GM12874 (cell line): ENCODE measurements at regions not wholly inside any gene's neighbourhood (a gene's known extent, or its start where the extent isn't known, plus 50 kb on each side); places are given as distances from the start of the nearest gene placed in this dataset.

Source experiments
- TF ChIP-seq, protein P1 (sequence below): IDR thresholded peaks from 2 replicates; pipeline ENCODE4 v1.5.1; 2011; ENCODE audit warnings: low read depth, mild to moderate bottlenecking, control low read depth, low read length, moderate library complexity; ENCODE audit not compliant: insufficient read depth

- TF ChIP-seq, protein P1, sequence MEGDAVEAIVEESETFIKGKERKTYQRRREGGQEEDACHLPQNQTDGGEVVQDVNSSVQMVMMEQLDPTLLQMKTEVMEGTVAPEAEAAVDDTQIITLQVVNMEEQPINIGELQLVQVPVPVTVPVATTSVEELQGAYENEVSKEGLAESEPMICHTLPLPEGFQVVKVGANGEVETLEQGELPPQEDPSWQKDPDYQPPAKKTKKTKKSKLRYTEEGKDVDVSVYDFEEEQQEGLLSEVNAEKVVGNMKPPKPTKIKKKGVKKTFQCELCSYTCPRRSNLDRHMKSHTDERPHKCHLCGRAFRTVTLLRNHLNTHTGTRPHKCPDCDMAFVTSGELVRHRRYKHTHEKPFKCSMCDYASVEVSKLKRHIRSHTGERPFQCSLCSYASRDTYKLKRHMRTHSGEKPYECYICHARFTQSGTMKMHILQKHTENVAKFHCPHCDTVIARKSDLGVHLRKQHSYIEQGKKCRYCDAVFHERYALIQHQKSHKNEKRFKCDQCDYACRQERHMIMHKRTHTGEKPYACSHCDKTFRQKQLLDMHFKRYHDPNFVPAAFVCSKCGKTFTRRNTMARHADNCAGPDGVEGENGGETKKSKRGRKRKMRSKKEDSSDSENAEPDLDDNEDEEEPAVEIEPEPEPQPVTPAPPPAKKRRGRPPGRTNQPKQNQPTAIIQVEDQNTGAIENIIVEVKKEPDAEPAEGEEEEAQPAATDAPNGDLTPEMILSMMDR: no peak
Observed at GRCh38 chr22:49377306-49377705, 450.4 kb downstream of the BRD1 start.

- TF ChIP-seq, protein P1: no peak
Observed at GRCh38 chr22:49373801-49374226, 453.9 kb downstream of the BRD1 start.

- TF ChIP-seq, protein P1: no peak
Observed at GRCh38 chr22:49373289-49373666, 454.4 kb downstream of the BRD1 start.

DNA sequence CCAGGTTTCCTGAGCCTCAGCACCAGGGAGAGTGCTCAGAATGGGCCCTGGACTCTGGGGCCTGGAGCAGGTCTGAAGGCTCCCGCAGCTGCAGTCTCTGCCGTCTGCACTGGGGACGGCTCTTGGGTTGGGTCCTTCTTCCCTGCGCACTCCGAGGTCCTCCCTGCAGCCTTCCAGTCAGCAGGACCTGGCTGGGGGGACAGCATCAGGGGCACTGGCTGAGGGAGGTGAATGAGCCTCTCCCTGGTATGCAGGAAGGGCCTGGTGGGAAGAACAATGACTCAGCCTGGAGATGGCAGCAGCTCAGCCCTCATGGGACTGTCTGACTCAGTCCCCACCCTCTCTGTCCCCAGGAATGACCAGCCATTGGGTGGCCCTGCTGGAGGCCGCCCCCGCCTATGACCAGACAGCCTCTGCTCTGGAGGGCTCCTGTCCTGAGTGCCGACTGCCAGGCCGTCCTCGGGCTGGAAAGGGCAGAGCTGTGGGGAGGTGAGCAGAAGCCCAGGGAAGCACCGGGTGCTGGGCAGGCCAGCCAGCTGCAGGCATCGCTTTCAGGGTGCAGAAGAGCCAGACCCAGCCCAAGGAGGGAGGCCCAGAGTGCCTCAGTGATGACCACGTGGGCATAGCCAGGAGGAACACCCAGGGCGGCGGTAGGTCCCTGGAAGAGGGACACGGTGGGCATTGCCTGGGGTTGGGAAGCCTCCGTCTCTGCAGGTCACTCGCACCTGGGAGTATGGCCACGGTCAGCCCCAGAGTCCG, 455.0 kb downstream of the BRD1 start:
- TF ChIP-seq, protein P1: no peak

DNA sequence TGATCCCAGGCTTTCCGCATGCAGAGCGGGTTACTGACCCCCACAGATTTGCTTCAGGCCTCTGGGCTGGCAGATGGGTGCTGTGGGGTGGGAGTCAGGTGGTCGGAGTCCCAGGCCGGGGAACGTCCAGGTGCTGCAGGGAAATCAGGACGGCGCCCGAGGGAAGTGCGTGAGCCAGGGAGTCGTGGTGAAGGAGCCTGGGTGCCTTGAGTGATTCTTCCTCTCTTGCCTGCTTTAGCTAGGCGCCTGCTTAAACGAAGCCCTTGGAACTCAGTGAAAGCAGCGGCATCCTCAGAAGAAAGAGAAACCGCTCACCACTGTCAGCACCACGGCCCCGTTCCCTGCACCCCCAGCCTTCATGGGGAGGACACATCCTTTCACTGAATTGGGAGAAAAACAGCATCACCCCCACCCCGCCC, 455.6 kb downstream of the BRD1 start:
- TF ChIP-seq, protein P1: no peak

DNA sequence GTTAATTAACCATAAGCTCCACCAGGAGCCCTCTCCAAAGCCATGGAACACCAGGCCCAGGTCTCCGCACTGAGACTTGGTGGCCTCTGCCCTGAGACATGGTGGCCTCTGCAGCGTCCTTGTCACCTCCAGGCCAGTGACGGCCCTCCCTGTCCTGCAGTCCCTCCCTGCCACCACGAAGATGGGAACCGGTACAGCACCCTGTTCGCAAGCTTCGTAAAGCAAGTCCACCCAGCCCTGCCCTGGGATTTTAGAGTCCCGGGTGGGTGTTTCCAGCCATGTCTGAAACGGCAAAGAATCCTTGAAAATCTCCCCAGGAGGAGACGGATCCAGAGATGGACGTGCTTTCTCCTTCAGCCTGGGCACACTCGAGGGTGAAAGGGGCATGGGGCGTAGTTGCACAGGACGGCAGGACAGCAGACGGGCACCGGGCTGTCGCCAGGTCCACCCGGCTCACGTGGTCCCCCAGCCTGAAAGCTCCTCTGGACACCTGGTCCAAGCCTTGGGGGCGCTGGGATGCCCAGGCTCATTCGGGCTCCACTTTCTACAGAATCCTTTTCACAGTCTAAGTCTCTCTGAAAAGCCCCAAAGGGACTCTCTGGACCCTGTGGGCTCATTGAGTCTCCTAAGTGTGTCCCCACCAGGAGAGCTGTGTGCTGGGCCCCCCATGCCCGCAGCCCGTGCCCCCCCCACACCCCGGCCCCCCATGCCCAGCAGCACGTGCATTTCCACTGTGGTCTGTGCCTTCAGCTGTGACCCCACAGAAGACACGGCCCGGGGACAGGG, 456.2 kb downstream of the BRD1 start:
- TF ChIP-seq, protein P1: no peak

DNA sequence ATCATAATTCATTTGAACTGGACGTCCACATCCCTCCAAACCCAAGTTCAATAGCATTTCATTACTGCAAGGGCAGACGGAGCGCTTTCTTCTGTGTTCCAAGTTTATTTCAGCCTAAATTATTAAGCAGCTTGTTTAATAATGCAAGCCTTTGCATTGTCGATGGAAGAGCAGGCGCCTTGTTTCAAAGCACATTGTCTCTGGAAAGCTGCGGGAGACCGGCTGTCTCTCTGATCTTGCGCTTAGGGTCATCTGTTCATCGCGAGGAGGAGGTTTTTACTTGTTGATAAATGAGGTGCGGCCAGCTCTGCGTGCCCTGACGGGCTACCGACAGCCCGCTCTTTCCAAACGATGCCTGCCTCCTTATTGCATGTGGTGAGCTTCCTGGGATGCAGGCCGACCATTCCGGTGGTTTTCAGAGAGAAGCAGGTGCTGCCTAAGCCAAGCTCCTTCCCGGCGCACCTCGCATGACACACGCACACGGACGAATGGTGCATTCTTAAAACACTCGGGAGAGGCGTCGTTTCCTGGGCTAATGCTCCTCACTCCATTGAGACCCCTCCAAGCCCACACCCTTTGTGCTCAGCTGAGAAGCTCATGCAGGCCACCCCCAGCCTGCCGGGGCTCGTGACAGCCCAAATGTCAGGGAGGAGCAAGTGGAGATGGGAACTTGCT, 456.9 kb downstream of the BRD1 start:
- TF ChIP-seq, protein P1: no peak
